ENCODE measurements at regions not wholly inside any gene's neighbourhood (a gene's known extent, or its start where the extent isn't known, plus 50 kb on each side); places are given as distances from the start of the nearest gene placed in this dataset.

DNA sequence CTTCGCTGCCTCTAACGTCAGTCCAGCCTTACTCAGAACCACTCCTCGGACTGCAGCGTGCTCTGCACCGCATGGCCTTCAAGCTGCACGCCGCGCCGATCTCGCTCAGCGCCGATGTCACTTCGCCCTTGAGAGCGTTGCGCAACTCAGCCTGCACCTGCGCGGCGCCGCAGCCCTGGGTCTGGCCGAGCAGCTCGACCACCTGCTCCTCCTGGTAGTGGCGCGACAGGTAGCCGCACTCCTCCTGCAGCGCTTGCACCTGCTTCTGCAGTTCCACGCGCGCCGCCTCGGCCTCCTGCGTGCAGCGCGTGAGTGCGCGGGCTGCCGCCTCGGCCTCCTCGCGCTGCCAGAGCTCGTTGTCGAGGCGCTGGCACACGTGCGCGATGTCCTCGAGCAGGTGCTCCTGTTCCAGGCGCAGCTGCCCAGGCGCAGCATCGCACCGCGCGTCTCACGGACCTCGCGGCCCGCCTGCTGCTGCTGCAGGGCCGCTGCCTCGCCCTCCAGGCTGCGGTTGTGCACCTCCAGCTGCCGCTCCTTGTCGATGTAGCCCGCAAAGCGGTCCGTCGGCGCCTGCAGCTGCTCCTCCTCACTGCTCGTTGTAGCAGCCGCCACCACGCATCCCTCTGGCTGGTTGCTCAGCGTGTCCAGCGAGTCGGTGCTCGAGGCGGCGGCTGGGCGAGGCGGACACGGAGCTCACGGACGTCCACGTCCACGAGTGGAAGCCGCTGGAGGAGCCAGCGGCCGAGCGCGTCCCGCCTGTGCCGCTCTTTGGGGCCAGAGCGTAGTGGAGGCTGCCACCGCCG lies 380.6 kb upstream of the CHD6 start:
- CTCF ChIA-PET = no interaction called here
- DNase-seq (ENCODE audit: extremely low spot score) = no peak
- TF ChIP-seq BHLHE40 (IDR thresholded peaks at IDR 0.05; ENCODE audit: borderline replicate concordance) (no peak), FOXK2 (IDR thresholded peaks at IDR 0.05) (no peak), LEF1 (IDR thresholded peaks at IDR 0.05; ENCODE audit: borderline replicate concordance) (no peak), PKNOX1 (IDR thresholded peaks at IDR 0.05) (no peak), ARNT (IDR thresholded peaks at IDR 0.05) (no peak), ELF4 (IDR thresholded peaks at IDR 0.05) (no peak), L3MBTL2 (conservative IDR thresholded peaks at IDR 0.05) (no peak), FOXA1 (IDR thresholded peaks at IDR 0.05) (no peak)
- POLR2A ChIA-PET = no interaction called here

DNA sequence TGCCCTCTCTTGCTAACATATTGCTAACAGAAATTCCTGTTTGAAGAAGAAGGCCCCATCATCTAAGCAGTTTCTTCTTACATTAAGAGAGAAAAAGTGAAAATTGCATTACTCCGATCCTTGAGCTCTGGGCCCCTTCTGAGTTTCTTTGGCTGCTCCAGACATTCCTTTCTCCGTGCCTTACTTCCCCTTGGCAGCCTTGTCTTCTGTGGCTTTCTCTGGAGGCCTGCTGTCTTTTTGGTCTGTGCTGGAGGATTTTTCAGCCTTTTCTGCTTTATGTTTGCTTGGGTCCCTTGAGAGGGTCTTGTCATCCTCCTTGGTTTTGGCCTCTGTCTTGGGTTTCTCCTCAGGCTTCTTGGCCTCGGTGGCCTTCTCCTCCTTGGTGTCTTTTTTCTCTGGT lies 378.8 kb upstream of the CHD6 start:
- POLR2A ChIA-PET = no interaction called here
- TF ChIP-seq NFRKB (IDR thresholded peaks at IDR 0.05) = no peak
- TF ChIP-seq FOXA1 (IDR thresholded peaks at IDR 0.05) = no peak
- no peak for TF ChIP-seq LEF1 (IDR thresholded peaks at IDR 0.05; ENCODE audit: borderline replicate concordance)
- no peak for TF ChIP-seq ARNT (IDR thresholded peaks at IDR 0.05)
- no peak for TF ChIP-seq FOXM1 (IDR thresholded peaks at IDR 0.05; ENCODE audit: borderline replicate concordance)
- no peak for TF ChIP-seq ELF4 (IDR thresholded peaks at IDR 0.05)
- no peak for TF ChIP-seq L3MBTL2 (conservative IDR thresholded peaks at IDR 0.05)
- no peak for TF ChIP-seq SUZ12 (IDR thresholded peaks at IDR 0.05)
- no peak for TF ChIP-seq SP1 (IDR thresholded peaks at IDR 0.05)
- TF ChIP-seq CTBP1 (IDR thresholded peaks at IDR 0.05; ENCODE audit: borderline replicate concordance) = no peak
- TF ChIP-seq BHLHE40 (IDR thresholded peaks at IDR 0.05; ENCODE audit: borderline replicate concordance) = no peak
- CTCF ChIA-PET = no interaction called here
- no peak for DNase-seq (ENCODE audit: extremely low spot score)

DNA sequence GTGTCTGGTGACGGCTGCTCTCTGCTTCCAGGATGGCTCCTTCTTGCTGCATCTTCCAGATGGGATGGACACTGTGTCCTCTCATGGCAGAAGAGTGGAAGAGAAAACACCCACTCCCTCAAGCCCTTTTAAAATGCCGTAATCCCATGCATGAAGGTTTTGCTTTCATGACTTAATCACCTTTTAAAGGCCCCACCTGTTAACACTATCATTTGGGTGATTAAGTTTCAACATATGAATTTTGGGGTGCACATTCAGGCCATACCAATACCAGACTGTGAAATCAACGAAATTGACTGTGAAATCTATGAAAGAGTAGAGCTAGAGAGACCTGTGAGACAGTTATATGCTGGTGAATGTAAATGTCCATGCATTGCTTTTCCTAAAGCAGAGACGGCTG lies 374.3 kb upstream of the CHD6 start:
- TF ChIP-seq FOXM1 (IDR thresholded peaks at IDR 0.05; ENCODE audit: borderline replicate concordance) (no peak), ZNF384 (IDR thresholded peaks at IDR 0.05) (no peak)
- POLR2A ChIA-PET = no interaction called here
- CTCF ChIA-PET = no interaction called here
- DNase-seq (ENCODE audit: extremely low spot score) = no peak

GRCh38 chr20:41991412-41991811 lies 373.2 kb upstream of the CHD6 start:
- CTCF ChIA-PET = no interaction called here
- TF ChIP-seq PKNOX1 (IDR thresholded peaks at IDR 0.05) (no peak), LEF1 (IDR thresholded peaks at IDR 0.05; ENCODE audit: borderline replicate concordance) (no peak), HDGF (IDR thresholded peaks at IDR 0.05; ENCODE audit: borderline replicate concordance) (no peak), FOXM1 (IDR thresholded peaks at IDR 0.05; ENCODE audit: borderline replicate concordance) (no peak), TARDBP (IDR thresholded peaks at IDR 0.05) (no peak), SUZ12 (IDR thresholded peaks at IDR 0.05) (no peak), FOXK2 (IDR thresholded peaks at IDR 0.05) (no peak)
- POLR2A ChIA-PET = no interaction called here

GRCh38 chr20:41989935-41990635 lies 371.9 kb upstream of the CHD6 start:
- DNase-seq (ENCODE audit: extremely low spot score) = no peak
- no peak for TF ChIP-seq FOXA1 (IDR thresholded peaks at IDR 0.05)
- TF ChIP-seq TARDBP (IDR thresholded peaks at IDR 0.05) = no peak
- no peak for TF ChIP-seq LEF1 (IDR thresholded peaks at IDR 0.05; ENCODE audit: borderline replicate concordance)
- TF ChIP-seq BHLHE40 (IDR thresholded peaks at IDR 0.05; ENCODE audit: borderline replicate concordance) = no peak
- TF ChIP-seq ELF4 (IDR thresholded peaks at IDR 0.05) = no peak
- no peak for TF ChIP-seq HDGF (IDR thresholded peaks at IDR 0.05; ENCODE audit: borderline replicate concordance)
- CTCF ChIA-PET = no interaction called here
- POLR2A ChIA-PET = no interaction called here

More at GRCh38 chr20:41991412-41991811, 373.2 kb upstream of the CHD6 start:
- DNase-seq (ENCODE audit: extremely low spot score) = no peak

DNA sequence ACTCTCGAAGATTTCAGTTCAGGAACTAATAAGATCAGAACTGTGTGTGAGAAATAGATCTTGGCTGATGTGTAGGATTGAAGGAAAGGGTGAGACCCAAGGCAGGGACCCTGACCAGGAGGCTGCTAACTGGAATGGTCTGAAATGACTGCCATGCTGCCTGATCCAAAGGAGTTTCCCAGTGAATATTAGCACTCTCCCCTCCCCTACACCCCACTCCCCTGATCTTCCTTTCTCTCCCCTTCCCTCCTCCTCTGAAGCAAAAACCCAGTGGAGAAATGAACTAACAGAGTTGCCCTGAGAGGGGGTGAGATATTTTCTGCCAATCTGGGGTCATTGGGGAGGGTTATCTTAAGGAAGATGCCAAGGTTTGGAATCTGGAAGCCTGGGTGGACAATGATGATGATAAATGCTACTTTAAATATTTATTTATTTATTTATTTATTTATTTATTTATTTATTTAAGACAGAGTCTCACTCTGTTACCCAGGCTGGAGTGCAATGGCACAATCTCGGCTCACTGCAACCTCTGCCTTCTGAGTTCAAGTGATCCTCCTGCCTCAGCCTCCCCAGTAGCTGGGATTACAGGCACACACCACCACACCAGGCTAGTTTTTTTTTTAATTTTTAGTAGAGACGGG lies 371.0 kb upstream of the CHD6 start:
- no peak for TF ChIP-seq FOXK2 (IDR thresholded peaks at IDR 0.05)
- TF ChIP-seq PKNOX1 (IDR thresholded peaks at IDR 0.05) = no peak
- TF ChIP-seq LEF1 (IDR thresholded peaks at IDR 0.05; ENCODE audit: borderline replicate concordance) = no peak
- no peak for TF ChIP-seq ARNT (IDR thresholded peaks at IDR 0.05)
- no peak for TF ChIP-seq L3MBTL2 (conservative IDR thresholded peaks at IDR 0.05)
- TF ChIP-seq FOXA1 (IDR thresholded peaks at IDR 0.05) = no peak
- TF ChIP-seq NFRKB (IDR thresholded peaks at IDR 0.05) = no peak
- TF ChIP-seq HDGF (IDR thresholded peaks at IDR 0.05; ENCODE audit: borderline replicate concordance) = no peak
- no peak for TF ChIP-seq ELF4 (IDR thresholded peaks at IDR 0.05)
- TF ChIP-seq ZNF384 (IDR thresholded peaks at IDR 0.05) = no peak
- TF ChIP-seq BHLHE40 (IDR thresholded peaks at IDR 0.05; ENCODE audit: borderline replicate concordance) = no peak
- TF ChIP-seq SUZ12 (IDR thresholded peaks at IDR 0.05) = no peak
- TF ChIP-seq FOXM1 (IDR thresholded peaks at IDR 0.05; ENCODE audit: borderline replicate concordance) = no peak
- TF ChIP-seq CTBP1 (IDR thresholded peaks at IDR 0.05; ENCODE audit: borderline replicate concordance) = no peak
- no peak for TF ChIP-seq SP1 (IDR thresholded peaks at IDR 0.05)
- TF ChIP-seq TARDBP (IDR thresholded peaks at IDR 0.05) = no peak
- POLR2A ChIA-PET = no interaction called here
- CTCF ChIA-PET = no interaction called here
- DNase-seq (ENCODE audit: extremely low spot score) = no peak
